ENCODE measurements at regions not wholly inside any gene's neighbourhood (a gene's known extent, or its start where the extent isn't known, plus 50 kb on each side); places are given as distances from the start of the nearest gene placed in this dataset.

GRCh38 chr4:19278665-19279064 is 973.0 kb upstream of the SLIT2 start:
- no peak for TF ChIP-seq CTCF (IDR thresholded peaks at IDR 0.05)
- TF ChIP-seq POLR2A (IDR thresholded peaks at IDR 0.05): no peak
